K562 (cell line): ENCODE measurements at regions not wholly inside any gene's neighbourhood (a gene's known extent, or its start where the extent isn't known, plus 50 kb on each side); places are given as distances from the start of the nearest gene placed in this dataset.

Source experiments
- ATAC-seq: fragments of 200-7000 bp; cut with Tn5 transposase; 3 replicates; pipeline ENCODE4 v1.9.1; 2020; ENCODE audit warnings: moderate library complexity
- BruUV-seq: library from RNA; stranded (reverse); fragments of 400-500 nt; replicated peaks from 2 replicates; lab custom pipeline; 2021; lab: Mats Ljungman, UMichigan
- CTCF ChIA-PET: fragments of 300-600 bp; formaldehyde crosslinking; extraction: SDS; loops from one replicate; lab custom pipeline; 2021; ENCODE audit warnings: low intra/inter-chr PET ratio; lab: Yijun Ruan, JAX
- POLR2A ChIA-PET: fragments of 300-600, 350-650 bp; sonication (Branson Sonifier 250); formaldehyde crosslinking; extraction: SDS; loops from one replicate; lab custom pipeline; 2021; ENCODE audit warnings: antibody characterized with exemption, inconsistent platforms; lab: Yijun Ruan, JAX
- DNase-seq, 4 experiments: peaks; one replicate each; pipeline versions ENCODE4 v3.0.0 to v3.0.0-alpha.2; 2011 to 2018; ENCODE audit warnings: low spot score in 3 of 4, mixed read lengths in 3 of 4; ENCODE audit errors: extremely low read depth in 1 of 4
- FAIRE-seq: peaks from 2 replicates; lab custom pipeline; 2011; peaks lifted over from hg19 to GRCh38; lab: Jason Lieb, UNC
- H2AFZ ChIP-seq: 2 replicates; pipeline ENCODE4 v1.6.0; 2011; ENCODE audit warnings: low read depth, low read length, control low read depth, inconsistent platforms
- H3K27ac ChIP-seq: fragments of 200-600 bp; 3 replicates; pipeline ENCODE4 v1.8.0; 2011; ENCODE audit warnings: low read depth, mild to moderate bottlenecking, control low read depth, inconsistent platforms, low read length, moderate library complexity, mixed read lengths; ENCODE audit errors: extremely low read depth
- H3K27me3 ChIP-seq, 2 experiments: fragments of 300-600 bp in 1 of 2; 2 replicates in 1 of 2; 3 replicates in 1 of 2; pipeline versions ENCODE4 v1.6.0 to v1.8.0; 2011; ENCODE audit warnings: inconsistent platforms in 2 of 2, low read length in 2 of 2, mild to moderate bottlenecking in 1 of 2, mixed read lengths in 1 of 2, moderate library complexity in 1 of 2; ENCODE audit not compliant: control insufficient read depth in 2 of 2, insufficient read depth in 2 of 2
- H3K36me3 ChIP-seq: fragments of 300-600 bp; 3 replicates; pipeline ENCODE4 v1.8.0; 2011; ENCODE audit warnings: mild to moderate bottlenecking, low read length, inconsistent platforms; ENCODE audit not compliant: control insufficient read depth, insufficient read depth
- H3K4me1 ChIP-seq, 2 experiments: fragments of 200-600 bp in 1 of 2; replicated peaks in 1 of 2; 2 replicates in 1 of 2; 3 replicates in 1 of 2; pipeline versions ENCODE4 v1.5.1 to v1.8.0; 2011; ENCODE audit warnings: inconsistent platforms in 2 of 2, low read length in 2 of 2, mild to moderate bottlenecking in 1 of 2, mixed read lengths in 1 of 2, moderate library complexity in 1 of 2; ENCODE audit not compliant: control insufficient read depth in 2 of 2, insufficient read depth in 2 of 2
- H3K4me2 ChIP-seq: 2 replicates; pipeline ENCODE4 v1.6.1; 2011; ENCODE audit warnings: low read length, control low read depth, inconsistent platforms, mixed read lengths; ENCODE audit not compliant: insufficient read depth
- H3K4me3 ChIP-seq: fragments of 200-600 bp; sonication (generic), shearing (Covaris generic); 2 replicates; pipeline ENCODE4 v1.5.1; 2016; ENCODE audit warnings: control low read depth, inconsistent platforms
- H3K79me2 ChIP-seq: fragments of 200-600 bp; 3 replicates; pipeline ENCODE4 v1.8.0; 2011; ENCODE audit warnings: low read length, inconsistent platforms; ENCODE audit not compliant: control insufficient read depth, insufficient read depth
- H3K9ac ChIP-seq, 2 experiments: 2 replicates each; pipeline versions ENCODE4 v1.6.0 to v1.6.1; 2011; ENCODE audit warnings: low read depth in 2 of 2, low read length in 2 of 2, control low read depth in 1 of 2, inconsistent platforms in 1 of 2, mild to moderate bottlenecking in 1 of 2, mixed read lengths in 1 of 2; ENCODE audit not compliant: insufficient read depth in 1 of 2
- H3K9me1 ChIP-seq: one replicate; pipeline ENCODE4 v1.6.0; 2011; ENCODE audit warnings: inconsistent platforms, mild to moderate bottlenecking, low read length, moderate library complexity; ENCODE audit not compliant: control insufficient read depth, insufficient read depth
- H3K9me3 ChIP-seq: replicated peaks from 2 replicates; pipeline ENCODE4 v1.5.1; 2011; ENCODE audit warnings: low read depth, low read length, inconsistent platforms; ENCODE audit not compliant: control insufficient read depth, insufficient read depth
- H4K20me1 ChIP-seq: replicated peaks from 2 replicates; pipeline ENCODE4 v1.6.1; 2011; ENCODE audit warnings: low read length, inconsistent platforms, mixed read lengths; ENCODE audit not compliant: control insufficient read depth, insufficient read depth
- ARHGAP35 ChIP-seq: fragments of 450-650 bp; IDR thresholded peaks from 2 replicates; pipeline ENCODE4 v1.6.1; 2018; ENCODE audit not compliant: partially characterized antibody
- CHD2 ChIP-seq: IDR thresholded peaks from 2 replicates; pipeline ENCODE4 v1.6.1; 2011; ENCODE audit warnings: low read depth, low read length
- COPS2 ChIP-seq: fragments of 450-650 bp; conservative IDR thresholded peaks from 2 replicates; pipeline ENCODE4 v1.6.1; 2016; ENCODE audit warnings: mild to moderate bottlenecking, moderate library complexity
- DACH1 ChIP-seq: fragments of 450-650 bp; IDR thresholded peaks from 2 replicates; pipeline ENCODE4 v1.6.1; 2018; ENCODE audit not compliant: partially characterized antibody
- HNRNPK ChIP-seq: fragments of 200-400 bp; formaldehyde crosslinking; IDR thresholded peaks from one replicate; pipeline ENCODE4 v1.6.1; 2018; ENCODE audit warnings: mild to moderate bottlenecking, low read depth, low read length; ENCODE audit not compliant: poor library complexity, severe bottlenecking
- MCM5 ChIP-seq: fragments of 450-650 bp; IDR thresholded peaks from 2 replicates; pipeline ENCODE4 v1.6.1; 2016; ENCODE audit warnings: low read depth
- POU5F1 ChIP-seq: fragments of 150-350 bp; IDR thresholded peaks from 2 replicates; pipeline ENCODE4 v1.6.1; 2014; ENCODE audit warnings: borderline replicate concordance, low read length, low read depth, mild to moderate bottlenecking; ENCODE audit not compliant: partially characterized antibody
- RBM14 ChIP-seq: fragments of 200-400 bp; formaldehyde crosslinking; IDR thresholded peaks from 2 replicates; pipeline ENCODE4 v1.6.1; 2018; ENCODE audit warnings: low read depth, mild to moderate bottlenecking, low read length, moderate library complexity, borderline replicate concordance; ENCODE audit not compliant: insufficient read depth
- REST ChIP-seq, 2 experiments: fragments of 450-650 bp; formaldehyde crosslinking in 1 of 2; IDR thresholded peaks; 2 replicates each; pipeline versions ENCODE4 v1.4.0 to v1.6.1; 2014 to 2020; ENCODE audit warnings: mild to moderate bottlenecking in 2 of 2, borderline replicate concordance in 1 of 2, low read depth in 1 of 2
- SLC30A9 ChIP-seq: fragments of 250-450 bp; sonication (Bioruptor Pico); IDR thresholded peaks from 2 replicates; pipeline ENCODE4 v1.8.0; 2022; ENCODE audit warnings: mild to moderate bottlenecking, moderate library complexity
- TOE1 ChIP-seq, 2 experiments: fragments of 450-650 bp in 1 of 2; sonication (generic) in 1 of 2; formaldehyde crosslinking in 1 of 2; IDR thresholded peaks; 2 replicates each; pipeline versions ENCODE4 v1.7.1 to v1.8.0; 2016 to 2022; ENCODE audit warnings: borderline replicate concordance in 2 of 2, mild to moderate bottlenecking in 2 of 2, antibody characterized with exemption in 1 of 2, inconsistent platforms in 1 of 2, low read depth in 1 of 2, missing genetic modification reagents in 1 of 2, moderate library complexity in 1 of 2
- ZNF253 ChIP-seq: fragments of 250-450 bp; sonication (Bioruptor Pico); conservative IDR thresholded peaks from 2 replicates; pipeline ENCODE4 v1.6.1; 2021; ENCODE audit warnings: mild to moderate bottlenecking
- WGBS: fragments of 100-300 bp; shearing (Covaris generic); methylation state at CpG from one replicate; pipeline ENCODE4 v1.1.6; 2016; ENCODE audit warnings: low coverage, mixed read lengths; ENCODE audit not compliant: insufficient coverage; ENCODE audit errors: missing lambda C conversion rate; 5-methylcytosine and 5-hydroxymethylcytosine counted together
- in situ Hi-C: fragments of 300-500 bp; cut with MboI; formaldehyde crosslinking; loops from 4 replicates; pipeline ENCODE4 v1.15.0; 2018; ENCODE audit warnings: inconsistent platforms, mixed read lengths
- intact Hi-C: fragments of 100-400 bp; cut with micrococcal nuclease; formaldehyde crosslinking; loops from 2 replicates; pipeline ENCODE4 v1.14.2; 2022

GRCh38 chr15:47398594-47398993, 318.7 kb upstream of the SEMA6D start:
- FAIRE-seq: no peak
- Histone ChIP-seq H3K4me3 (no peak overlapping the region), H3K36me3 (no peaks in the 10 kb centered on the region), H3K4me1 (no peaks in the 10 kb centered on the region), H2AFZ (no peak overlapping the region), H3K27ac (no peak overlapping the region), H3K4me2 (no peak overlapping the region), H3K79me2 (no peaks in the 10 kb centered on the region), H3K9ac (no peak overlapping the region), H4K20me1 (no peaks in the 10 kb centered on the region), H3K9me1 (no peaks in the 10 kb centered on the region), H3K27me3 (no peaks in the 10 kb centered on the region), H3K9me3 (no peaks in the 10 kb centered on the region; the same call in 1 of the 2 replicates)
- in situ Hi-C loops (no loop called here), intact Hi-C loops (no loop called here)
- BruUV-seq: no TSS peak
- ChIA-PET POLR2A (no interaction called here), CTCF (no interaction called here)
- TF ChIP-seq COPS2 (no peak), POU5F1 (no peak), TOE1 (IDR thresholded peaks at IDR 0.05; ENCODE audit: borderline replicate concordance) (no peak), TOE1 (CRISPR knock-in tag; IDR thresholded peaks at IDR 0.05; ENCODE audit: borderline replicate concordance, low read depth) (no peak), REST (IDR thresholded peaks at IDR 0.05; ENCODE audit: borderline replicate concordance) (no peak), REST (CRISPR knock-in tag; IDR thresholded peaks at IDR 0.05; ENCODE audit: low read depth) (no peak), CHD2 (no peak), ZNF253 (no peak), RBM14 (no peak), ARHGAP35 (no peak), DACH1 (no peak), HNRNPK (no peak), SLC30A9 (no peak), MCM5 (no peak)
- ATAC-seq: no peak
- WGBS: 0% methylated on average over 5 of the region's 5 CpGs
- DNase-seq: no peak
